Hematopoietic multipotent progenitor cell treated with erythropoietin and hydrocortisone succinate and interleukin-3 and kit ligand, for 8 days (in vitro differentiated cells): ENCODE measurements at regions not wholly inside any gene's neighbourhood (a gene's known extent, or its start where the extent isn't known, plus 50 kb on each side); places are given as distances from the start of the nearest gene placed in this dataset.

Source experiments
- DNase-seq: peaks from one replicate; pipeline ENCODE4 v3.0.0-alpha.2; 2015

DNA sequence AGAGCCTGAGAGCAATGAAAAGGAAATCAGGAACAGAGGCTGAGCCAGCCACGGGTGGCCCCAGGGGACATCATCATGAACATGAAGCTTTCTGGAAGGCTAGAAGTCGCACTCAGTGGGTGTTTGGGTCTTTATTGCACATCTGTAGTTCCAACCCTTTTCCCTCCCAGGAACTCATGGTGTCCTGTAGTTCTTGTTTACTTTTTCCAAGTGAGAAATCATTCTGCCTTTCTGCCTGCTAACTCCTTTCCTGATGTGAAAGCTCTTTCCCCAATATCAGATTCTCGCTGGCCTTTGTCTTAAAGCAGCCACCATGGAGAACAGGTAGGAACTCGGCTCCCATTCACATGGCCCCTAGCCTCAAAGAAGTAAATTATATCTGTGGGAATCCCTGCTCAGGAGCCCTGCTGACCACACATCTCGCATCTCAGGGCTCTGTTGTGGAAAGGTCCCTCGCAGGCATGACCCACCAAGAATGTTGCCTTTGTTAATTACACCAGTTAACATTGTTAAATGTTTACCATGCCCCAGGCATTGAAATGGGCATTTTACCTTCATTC lies 542.7 kb downstream of the TNS3 start:
- no peak for DNase-seq

DNA sequence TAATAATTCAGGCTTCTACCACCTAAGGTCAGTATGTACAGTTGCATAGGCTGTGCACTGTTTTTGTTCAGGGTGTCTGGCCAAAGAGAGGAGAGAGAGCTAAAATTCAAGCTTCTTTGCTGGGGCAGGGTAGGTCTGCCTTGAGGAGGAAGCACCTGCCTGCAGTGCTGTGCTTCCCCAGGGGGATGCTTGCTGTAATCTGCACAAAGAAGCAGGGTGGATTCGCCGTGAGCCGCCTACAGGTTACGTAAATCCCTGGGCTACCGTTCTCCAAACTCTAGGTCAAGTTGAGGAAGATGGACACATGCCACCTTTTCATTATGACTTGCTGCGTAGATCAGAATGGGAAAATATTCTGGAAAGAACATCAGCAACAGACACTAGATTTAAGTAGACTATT lies 543.3 kb downstream of the TNS3 start:
- no peak for DNase-seq

- no peak for DNase-seq
These were observed 544.3 kb downstream of the TNS3 start for GRCh38 chr7:47037607-47038006.

GRCh38 chr7:47036909-47037308 lies 545.0 kb downstream of the TNS3 start:
- DNase-seq, result no peak

DNA sequence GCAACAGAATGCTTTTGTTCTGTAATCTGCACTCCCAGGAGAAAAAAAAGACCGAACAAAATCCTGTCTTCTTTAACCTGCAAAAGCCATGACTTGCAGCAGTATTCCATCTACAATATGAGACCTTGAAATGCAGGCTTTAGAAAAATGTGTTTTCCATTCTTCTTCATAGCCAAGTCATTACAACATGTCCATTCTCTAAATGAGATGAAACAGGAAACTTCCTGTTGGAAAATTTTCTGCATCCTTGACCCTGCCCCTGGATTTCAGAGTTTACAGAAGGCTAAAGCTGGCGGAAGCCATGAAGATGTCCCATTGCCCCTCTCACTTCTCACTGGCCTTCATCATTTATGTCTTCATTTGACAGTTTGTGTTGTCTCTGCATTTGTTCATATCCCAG lies 546.4 kb downstream of the TNS3 start:
- DNase-seq, result no peak

- no peak for DNase-seq
These were observed 547.7 kb downstream of the TNS3 start for GRCh38 chr7:47034180-47034579.

DNA sequence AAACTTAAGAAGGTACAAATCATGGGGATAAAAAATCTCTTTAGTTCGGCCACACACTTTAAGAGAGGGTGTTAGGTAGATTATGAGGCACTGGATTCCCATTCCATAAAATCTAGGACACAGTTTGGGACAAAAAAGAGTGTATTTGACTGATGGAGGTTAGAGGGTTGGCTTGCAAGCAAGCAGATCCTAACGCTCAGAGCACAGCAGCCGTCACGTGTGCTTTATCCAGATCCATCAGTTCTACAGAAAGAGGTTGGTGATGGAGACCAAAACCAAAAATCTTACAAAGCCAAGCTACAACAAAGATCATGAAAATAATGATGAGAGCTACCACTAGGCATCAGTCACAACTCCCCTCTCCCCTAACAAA lies 549.4 kb downstream of the TNS3 start:
- DNase-seq, result no peak

DNA sequence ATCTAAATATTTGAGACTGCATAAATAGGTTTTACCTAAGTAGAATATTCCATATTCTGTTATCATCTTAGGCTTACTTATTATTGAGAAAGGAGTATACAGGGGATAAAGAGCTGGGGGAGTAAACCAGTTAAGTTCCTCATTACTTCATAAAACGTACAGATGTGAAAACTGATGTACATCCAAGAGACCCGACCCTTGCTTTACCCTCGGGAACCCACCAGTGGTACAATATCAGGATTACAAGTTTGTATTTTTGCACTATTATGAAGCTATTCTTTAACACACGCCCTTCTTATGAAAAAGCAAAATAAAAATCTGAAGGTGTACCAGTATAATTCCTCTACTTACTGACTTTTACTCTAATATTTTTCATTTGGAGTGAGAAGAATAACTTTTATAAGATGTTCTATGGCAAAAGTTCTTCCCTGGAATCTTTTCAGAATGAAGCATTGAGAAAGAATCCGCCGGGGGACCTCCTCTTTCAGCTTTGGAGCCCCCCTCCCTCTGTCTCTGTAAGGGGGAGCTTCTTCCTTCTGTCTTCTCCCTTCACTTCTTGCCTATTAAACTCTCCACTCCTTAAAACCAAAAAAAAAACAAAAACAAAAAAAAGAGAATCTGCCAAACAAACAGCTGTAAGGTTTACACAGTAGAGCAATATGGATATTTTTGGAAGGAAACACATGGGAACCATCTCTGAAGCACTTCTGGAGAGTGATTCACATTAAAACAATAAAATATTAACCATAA lies 550.0 kb downstream of the TNS3 start:
- no peak for DNase-seq

DNA sequence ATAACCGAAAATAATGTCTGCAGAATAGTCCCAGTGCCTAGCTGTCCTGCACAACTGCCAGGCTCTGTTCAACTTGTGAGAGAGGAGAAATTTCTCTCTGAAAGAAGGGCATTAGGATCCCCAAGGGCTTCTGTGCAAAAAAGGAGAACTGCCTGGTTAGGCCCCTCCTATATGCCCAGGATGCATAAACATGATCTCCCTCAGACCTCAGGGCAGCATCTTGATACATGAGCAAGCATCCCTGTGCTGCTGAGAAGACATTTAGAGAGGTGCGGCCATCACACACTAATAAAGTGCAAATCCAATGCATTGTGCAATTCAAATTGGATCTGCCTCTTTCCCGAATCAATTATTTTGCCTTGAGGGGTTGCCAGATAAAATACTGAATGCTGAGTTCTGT lies 553.6 kb downstream of the TNS3 start:
- no peak for DNase-seq

DNA sequence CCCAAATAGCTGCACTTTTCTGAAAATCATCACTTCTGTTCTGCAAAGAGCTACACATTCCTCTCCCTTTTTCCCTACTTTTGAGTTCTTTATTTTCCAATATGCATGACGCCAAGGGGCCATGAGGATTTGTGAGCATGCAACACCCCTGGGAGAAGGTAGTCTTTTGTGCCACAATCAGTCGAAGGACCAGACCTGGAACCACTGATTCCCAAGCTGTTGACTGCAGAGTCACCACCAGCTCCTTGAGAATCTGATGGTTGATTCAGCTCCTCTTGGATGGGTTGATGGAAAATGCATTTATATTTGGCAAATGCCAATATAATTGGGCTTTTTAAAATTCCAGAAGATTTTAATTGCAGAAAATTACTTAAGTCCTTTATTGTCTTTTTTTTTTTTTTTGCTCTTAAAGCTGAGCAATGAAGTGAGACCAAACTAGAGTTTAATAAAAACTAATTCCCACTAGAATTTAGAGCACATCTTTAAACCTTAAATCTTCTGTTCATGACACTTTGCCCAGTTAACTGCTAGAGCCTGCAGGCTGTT lies 554.1 kb downstream of the TNS3 start:
- no peak for DNase-seq

- no peak for DNase-seq
These were observed 555.0 kb downstream of the TNS3 start for GRCh38 chr7:47026780-47027361.

DNA sequence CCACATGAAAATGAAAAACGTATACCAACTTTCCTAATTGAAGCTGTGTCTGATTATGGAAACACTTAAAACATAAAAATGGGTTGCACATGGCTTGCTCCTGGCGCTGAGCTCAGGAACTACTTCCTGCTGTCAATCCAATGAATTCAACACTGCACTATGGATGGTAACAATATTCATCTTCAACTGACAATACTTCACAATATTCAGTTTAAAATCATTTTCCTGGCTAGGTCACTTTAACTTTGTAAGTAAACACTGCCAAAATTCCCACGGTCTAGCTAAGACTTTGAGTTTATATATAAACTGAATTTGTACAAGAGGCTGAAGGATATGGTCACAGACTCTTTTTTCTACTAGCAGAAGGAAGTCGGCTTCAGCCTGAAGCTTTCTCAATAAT lies 556.9 kb downstream of the TNS3 start:
- DNase-seq, result no peak

DNA sequence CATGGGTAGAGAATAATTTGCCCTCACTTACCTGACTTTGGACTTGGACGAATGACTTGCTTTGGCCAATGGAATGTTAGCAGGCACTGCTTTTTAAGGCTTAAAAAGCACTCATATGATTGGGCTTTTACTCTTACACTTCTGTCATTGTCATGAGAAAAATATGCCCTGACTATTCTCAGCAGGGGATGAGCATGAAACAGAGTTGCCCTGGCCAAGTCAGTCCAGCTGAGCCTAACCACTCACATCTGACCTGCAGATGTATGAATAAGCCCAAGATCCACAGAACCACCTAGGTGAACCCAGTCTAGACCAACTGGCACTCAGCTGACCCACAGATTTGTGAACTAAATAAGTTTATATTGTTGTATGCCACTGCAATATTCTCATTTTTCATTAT lies 573.5 kb downstream of the TNS3 start:
- DNase-seq, result no peak

- DNase-seq, result no peak
These were observed 574.4 kb downstream of the TNS3 start for GRCh38 chr7:47007471-47007870.

DNA sequence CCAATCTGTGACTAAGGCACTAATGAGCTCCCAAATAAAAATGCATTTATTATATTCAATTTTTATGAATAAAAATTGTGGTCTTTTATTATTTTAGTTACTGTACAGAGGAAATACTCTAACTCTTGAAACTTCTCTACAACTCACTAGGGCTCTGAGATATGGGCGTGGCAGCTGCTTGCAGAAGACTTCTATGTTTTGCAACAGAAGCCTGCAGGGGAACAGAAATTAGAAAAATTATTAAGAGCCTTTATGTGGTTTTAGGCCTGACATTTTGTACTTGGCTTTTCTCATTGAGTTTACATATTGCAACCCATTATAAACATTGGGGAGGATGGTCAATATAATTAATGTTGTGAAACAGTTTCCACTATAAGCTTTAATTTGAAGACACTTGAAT lies 581.4 kb downstream of the TNS3 start:
- no peak for DNase-seq

DNA sequence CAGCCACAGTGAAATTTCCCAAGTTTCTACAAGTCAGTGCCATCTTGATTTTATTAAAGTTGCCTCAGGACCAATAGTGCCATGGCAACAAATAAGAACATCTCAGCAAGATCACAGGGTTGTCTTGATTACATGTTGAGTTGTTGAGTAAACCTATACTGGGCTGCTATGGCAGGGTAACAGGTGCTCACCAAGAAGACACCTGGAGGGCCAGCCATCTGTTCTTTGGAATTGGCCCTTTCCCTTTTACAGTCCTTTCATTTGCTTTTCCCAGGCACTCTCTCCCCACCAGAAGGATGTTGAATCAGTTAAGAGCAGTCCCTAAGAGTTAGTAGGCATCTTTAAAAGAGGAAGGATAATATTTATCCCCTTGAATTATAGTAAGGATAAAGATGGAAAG lies 582.0 kb downstream of the TNS3 start:
- DNase-seq, result no peak

- no peak for DNase-seq
These were observed 584.9 kb downstream of the TNS3 start for GRCh38 chr7:46996972-46997371.

DNA sequence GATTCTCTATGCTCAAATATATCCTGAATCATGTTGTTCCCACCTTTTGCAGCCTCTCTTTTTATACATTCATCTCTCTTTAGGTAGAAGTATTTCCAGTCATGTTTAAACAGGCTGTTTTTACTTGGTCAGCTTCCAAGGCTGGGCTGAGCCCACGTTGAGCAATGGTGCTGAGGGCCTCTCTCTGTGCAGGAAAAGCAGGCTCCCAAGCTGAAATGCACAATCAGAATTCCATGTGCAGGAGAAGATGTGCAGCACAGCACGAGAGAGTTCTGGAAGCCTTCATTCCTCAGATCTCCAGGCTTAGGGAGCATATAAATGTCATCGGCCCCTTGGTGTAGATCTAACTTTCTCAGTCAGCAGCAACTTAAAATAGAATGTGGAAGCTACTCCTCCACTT lies 588.5 kb downstream of the TNS3 start:
- no peak for DNase-seq

DNA sequence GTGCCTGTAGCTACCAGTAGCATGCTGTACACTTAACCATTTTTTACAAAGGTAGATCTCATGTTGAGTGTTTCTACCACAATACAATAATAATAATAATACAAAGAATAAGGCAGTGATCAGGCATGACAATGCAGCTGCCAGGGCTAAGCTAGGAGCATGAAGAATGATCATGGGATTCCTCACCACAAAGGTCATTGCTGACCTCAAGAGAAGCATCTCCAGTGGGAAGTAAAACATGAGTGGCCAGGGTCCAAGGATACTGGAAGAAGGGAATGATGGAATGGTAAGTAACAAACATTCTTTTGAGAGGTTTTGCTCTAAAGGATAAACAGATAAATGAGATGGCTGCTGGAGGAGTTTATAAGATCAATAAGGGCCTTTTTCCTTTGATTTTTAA lies 591.1 kb downstream of the TNS3 start:
- no peak for DNase-seq

- no peak for DNase-seq
These were observed 592.7 kb downstream of the TNS3 start for GRCh38 chr7:46989247-46989646.

DNA sequence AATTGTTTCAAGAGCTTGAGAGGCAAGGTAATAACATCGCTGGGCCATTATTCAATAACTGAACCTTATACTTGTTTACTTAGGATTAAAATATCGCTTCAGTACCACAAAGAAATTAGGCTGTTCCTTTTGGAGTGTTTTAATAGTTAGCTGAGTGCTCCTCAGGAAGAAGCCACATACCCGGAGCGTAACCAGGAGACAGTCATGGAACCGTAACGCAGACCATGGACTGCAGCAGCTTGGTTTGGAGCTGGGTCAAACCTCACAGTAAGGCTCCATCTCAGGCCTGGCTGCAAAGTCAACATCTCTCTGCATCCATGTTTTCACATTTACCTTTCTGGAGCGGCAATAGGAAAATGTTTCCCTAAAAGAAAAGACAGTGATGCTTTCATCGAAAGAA lies 599.0 kb downstream of the TNS3 start:
- DNase-seq, result no peak

- no peak for DNase-seq
These were observed 602.5 kb downstream of the TNS3 start for GRCh38 chr7:46979439-46979838.

- DNase-seq, result no peak
These were observed 606.4 kb downstream of the TNS3 start for GRCh38 chr7:46975493-46975892.

DNA sequence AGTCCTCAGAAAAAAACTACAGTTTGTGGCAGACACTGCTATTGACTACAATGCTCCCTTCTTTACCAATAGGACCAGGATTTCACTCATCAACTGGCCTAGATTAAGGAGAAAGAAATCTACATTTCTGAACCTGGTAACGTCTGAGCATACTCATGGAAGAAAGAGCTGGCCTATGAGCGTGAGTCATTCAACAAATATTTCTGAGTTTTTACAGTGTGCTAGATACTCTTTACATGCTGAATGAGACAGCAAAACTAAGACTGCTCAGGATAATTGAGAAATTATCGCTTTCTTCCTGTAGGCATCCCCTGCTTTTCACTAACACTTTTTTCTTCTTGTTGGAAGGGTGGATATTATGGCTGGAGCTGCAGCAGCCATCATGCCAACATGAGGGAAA lies 609.7 kb downstream of the TNS3 start:
- DNase-seq, result no peak

DNA sequence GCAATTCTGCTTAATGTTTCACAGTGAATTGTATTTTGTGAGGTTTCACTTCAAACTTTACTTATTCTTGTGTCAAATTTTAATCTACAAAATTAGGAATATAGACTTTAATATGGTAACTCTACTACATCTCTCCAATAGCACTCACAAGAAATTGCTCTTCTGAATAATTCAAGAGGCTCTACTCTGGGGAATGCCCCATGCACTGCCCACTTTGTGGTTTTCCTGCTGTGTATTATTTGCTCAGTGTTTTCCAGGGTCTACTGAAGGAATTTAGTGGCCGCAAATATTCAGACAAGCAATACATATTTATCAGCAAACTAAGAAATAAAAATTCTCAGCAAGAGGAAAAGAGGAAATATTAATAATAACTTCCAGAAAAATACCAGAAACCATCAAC lies 611.4 kb downstream of the TNS3 start:
- DNase-seq, result no peak
